Calu3 (cell line): ENCODE measurements at regions not wholly inside any gene's neighbourhood (a gene's known extent, or its start where the extent isn't known, plus 50 kb on each side); places are given as distances from the start of the nearest gene placed in this dataset.

Source experiments
- BruUV-seq: library from RNA; stranded (reverse); fragments of 400-500 nt; replicated peaks from 2 replicates; lab custom pipeline; 2021; lab: Mats Ljungman, UMichigan
- CTCF ChIA-PET: fragments of 300-600 bp; sonication (Branson Sonifier 250); formaldehyde crosslinking; loops from one replicate; lab custom pipeline; 2022; ENCODE audit warnings: antibody characterized with exemption; lab: Charles Lee
- DNase-seq: peaks from one replicate; pipeline ENCODE4 v3.0.0; 2022
- H3K27ac Mint-ChIP-seq: one replicate; pipeline ENCODE4 v1.8.0; 2022; ENCODE audit warnings: mixed read lengths; ENCODE audit not compliant: unreplicated experiment
- H3K27me3 Mint-ChIP-seq: one replicate; pipeline ENCODE4 v1.8.0; 2022; ENCODE audit warnings: mixed read lengths; ENCODE audit not compliant: unreplicated experiment
- H3K36me3 Mint-ChIP-seq: one replicate; pipeline ENCODE4 v1.8.0; 2022; ENCODE audit warnings: mild to moderate bottlenecking, moderate library complexity, mixed read lengths; ENCODE audit not compliant: insufficient read depth, unreplicated experiment
- H3K4me1 Mint-ChIP-seq: one replicate; pipeline ENCODE4 v1.8.0; 2022; ENCODE audit warnings: mild to moderate bottlenecking, low read depth, mixed read lengths; ENCODE audit not compliant: unreplicated experiment
- H3K4me3 Mint-ChIP-seq: one replicate; pipeline ENCODE4 v1.8.0; 2022; ENCODE audit warnings: mild to moderate bottlenecking, low read depth, moderate library complexity, mixed read lengths; ENCODE audit not compliant: unreplicated experiment
- H3K9me3 Mint-ChIP-seq: one replicate; pipeline ENCODE4 v1.8.0; 2022; ENCODE audit warnings: low read depth, mixed read lengths; ENCODE audit not compliant: unreplicated experiment
- CTCF ChIP-seq: fragments of 200-600 bp; IDR thresholded peaks from one replicate; pipeline ENCODE4 v1.8.0; 2022; ENCODE audit warnings: antibody characterized with exemption; ENCODE audit not compliant: unreplicated experiment
- intact Hi-C: fragments of 100-400 bp; cut with micrococcal nuclease; formaldehyde crosslinking; loops from one replicate; pipeline ENCODE4 v1.10.0; 2022; ENCODE audit not compliant: unreplicated experiment

- H3K27me3 Mint-ChIP-seq: no peaks in the 10 kb centered on the region
- H3K4me3 Mint-ChIP-seq: no peak overlapping the region
- TF ChIP-seq CTCF: no peak
- intact Hi-C loops: no loop called here
- no peaks in the 10 kb centered on the region for H3K9me3 Mint-ChIP-seq
- no TSS peak for BruUV-seq
- DNase-seq: no peak
- no peaks in the 10 kb centered on the region for H3K36me3 Mint-ChIP-seq
- CTCF ChIA-PET: interaction anchor here (0.7 kb wide), 1 partner anchor 223 kb away, joined by 3 read pairs; no protein-coding TSS in a partner anchor
- H3K27ac Mint-ChIP-seq: no peak overlapping the region
- no peaks in the 10 kb centered on the region for H3K4me1 Mint-ChIP-seq
Observed at GRCh38 chr7:121560267-121560990, 164.3 kb upstream of the FAM3C start.

GRCh38 chr7:121558288-121558687 lies 162.2 kb upstream of the FAM3C start:
- no peak for TF ChIP-seq CTCF
- DNase-seq: no peak
- Mint-ChIP-seq H3K4me1 (no peaks in the 10 kb centered on the region), H3K27me3 (no peaks in the 10 kb centered on the region), H3K4me3 (no peak overlapping the region), H3K27ac (no peak overlapping the region), H3K36me3 (no peaks in the 10 kb centered on the region), H3K9me3 (no peaks in the 10 kb centered on the region)
- intact Hi-C loops: no loop called here
- no TSS peak for BruUV-seq
- CTCF ChIA-PET: interaction anchor here (1.0 to 1.8 kb wide), 3 partner anchors 13 to 436 kb away, joined by 3 to 7 read pairs (median 6); no protein-coding TSS in a partner anchor

GRCh38 chr7:121557034-121557892 lies 161.2 kb upstream of the FAM3C start:
- no peak for TF ChIP-seq CTCF
- Mint-ChIP-seq H3K9me3 (no peaks in the 10 kb centered on the region), H3K4me1 (no peaks in the 10 kb centered on the region), H3K36me3 (no peaks in the 10 kb centered on the region), H3K27ac (no peak overlapping the region), H3K4me3 (no peak overlapping the region), H3K27me3 (no peaks in the 10 kb centered on the region)
- BruUV-seq: no TSS peak
- DNase-seq: no peak
- intact Hi-C loops: no loop called here
- CTCF ChIA-PET: interaction anchor here (1.8 kb wide), 1 partner anchor 437 kb away, joined by 7 read pairs; no protein-coding TSS in a partner anchor

GRCh38 chr7:121555558-121555957 lies 159.4 kb upstream of the FAM3C start:
- no peak overlapping the region for H3K27ac Mint-ChIP-seq
- no peaks in the 10 kb centered on the region for H3K9me3 Mint-ChIP-seq
- CTCF ChIA-PET: interaction anchor here (1.4 kb wide), 1 partner anchor 11 kb away, joined by 3 read pairs; no protein-coding TSS in a partner anchor
- H3K4me3 Mint-ChIP-seq: no peak overlapping the region
- intact Hi-C loops: no loop called here
- no peak for TF ChIP-seq CTCF
- no peak for DNase-seq
- H3K4me1 Mint-ChIP-seq: no peaks in the 10 kb centered on the region
- no peaks in the 10 kb centered on the region for H3K27me3 Mint-ChIP-seq
- BruUV-seq: no TSS peak
- no peaks in the 10 kb centered on the region for H3K36me3 Mint-ChIP-seq
